ENCODE measurements at regions not wholly inside any gene's neighbourhood (a gene's known extent, or its start where the extent isn't known, plus 50 kb on each side); places are given as distances from the start of the nearest gene placed in this dataset.

GRCh38 chr10:113410618-113411017 lies 142.2 kb upstream of the HABP2 start:
- TF ChIP-seq CTCF (IDR thresholded peaks at IDR 0.05) (no peak), POLR2A (IDR thresholded peaks at IDR 0.05) (no peak)

Data from body of pancreas (tissue), 4 donors.